Astrocyte of the spinal cord (primary cell): ENCODE measurements at regions not wholly inside any gene's neighbourhood (a gene's known extent, or its start where the extent isn't known, plus 50 kb on each side); places are given as distances from the start of the nearest gene placed in this dataset.
"Not testable (repeated sequence)": the region's sequence is repeated elsewhere in the genome, so short reads cannot be mapped to it uniquely, and the experiment has no call there.

Source experiments
- DNase-seq: peaks from one replicate; pipeline ENCODE4 v3.0.0; 2011; ENCODE audit warnings: low read depth, low spot score
- H3K4me3 ChIP-seq: 2 replicates; pipeline ENCODE4 v1.5.1; 2011; ENCODE audit warnings: low read depth, mild to moderate bottlenecking, low read length, moderate library complexity
- in situ Hi-C: cut with HindIII; loops from 2 replicates; pipeline ENCODE4 v1.10.0; 2017; ENCODE audit warnings: low sequenced_read_pairs
- TF ChIP-seq, protein P1 (sequence below): IDR thresholded peaks from 2 replicates; pipeline ENCODE4 v1.5.1; 2012; ENCODE audit warnings: low read depth, mild to moderate bottlenecking, low read length, inconsistent platforms

DNA sequence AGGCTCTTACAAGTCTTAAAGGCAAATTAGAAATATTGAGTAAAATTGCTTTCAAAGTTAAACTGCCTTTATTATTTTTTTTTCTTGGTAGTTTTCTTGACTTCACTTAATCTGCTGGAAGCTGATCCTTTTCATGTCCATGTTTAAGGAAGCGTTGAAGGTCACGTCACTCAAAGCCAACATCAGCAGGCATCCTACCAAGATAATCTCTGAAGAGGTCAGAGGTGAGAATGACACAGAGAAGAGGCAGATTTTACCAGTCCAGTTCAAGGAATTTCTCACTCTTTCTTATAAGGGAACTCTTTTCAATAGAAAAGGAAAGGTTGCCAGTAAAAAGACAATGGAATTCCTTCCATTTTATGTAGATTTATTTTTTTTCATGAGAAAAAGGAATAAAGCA lies 259.8 kb downstream of the ANXA1 start:
- H3K4me3 ChIP-seq, result no peak overlapping the region
- no peak for DNase-seq
- TF ChIP-seq, protein P1, sequence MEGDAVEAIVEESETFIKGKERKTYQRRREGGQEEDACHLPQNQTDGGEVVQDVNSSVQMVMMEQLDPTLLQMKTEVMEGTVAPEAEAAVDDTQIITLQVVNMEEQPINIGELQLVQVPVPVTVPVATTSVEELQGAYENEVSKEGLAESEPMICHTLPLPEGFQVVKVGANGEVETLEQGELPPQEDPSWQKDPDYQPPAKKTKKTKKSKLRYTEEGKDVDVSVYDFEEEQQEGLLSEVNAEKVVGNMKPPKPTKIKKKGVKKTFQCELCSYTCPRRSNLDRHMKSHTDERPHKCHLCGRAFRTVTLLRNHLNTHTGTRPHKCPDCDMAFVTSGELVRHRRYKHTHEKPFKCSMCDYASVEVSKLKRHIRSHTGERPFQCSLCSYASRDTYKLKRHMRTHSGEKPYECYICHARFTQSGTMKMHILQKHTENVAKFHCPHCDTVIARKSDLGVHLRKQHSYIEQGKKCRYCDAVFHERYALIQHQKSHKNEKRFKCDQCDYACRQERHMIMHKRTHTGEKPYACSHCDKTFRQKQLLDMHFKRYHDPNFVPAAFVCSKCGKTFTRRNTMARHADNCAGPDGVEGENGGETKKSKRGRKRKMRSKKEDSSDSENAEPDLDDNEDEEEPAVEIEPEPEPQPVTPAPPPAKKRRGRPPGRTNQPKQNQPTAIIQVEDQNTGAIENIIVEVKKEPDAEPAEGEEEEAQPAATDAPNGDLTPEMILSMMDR, result no peak
- in situ Hi-C loops, result no loop called here

DNA sequence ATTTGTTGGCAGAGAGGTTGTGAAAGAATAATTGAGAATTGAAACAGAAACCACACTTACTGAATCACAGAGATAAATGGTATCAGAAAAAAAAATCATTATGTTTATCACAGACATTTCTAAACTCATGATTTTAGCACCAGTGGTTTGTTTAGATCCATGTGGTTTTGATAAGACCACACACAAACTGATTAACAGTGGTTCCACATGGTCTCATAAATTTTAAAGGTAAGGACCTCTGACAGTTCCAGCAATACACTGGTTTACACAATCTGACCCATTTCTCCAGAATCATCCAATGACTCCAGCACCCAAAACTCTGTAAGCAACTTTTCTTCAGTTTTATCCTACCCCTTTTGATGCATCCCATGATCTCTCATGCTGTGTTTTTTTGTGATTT lies 261.2 kb downstream of the ANXA1 start:
- H3K4me3 ChIP-seq, result no peak overlapping the region
- no peak for DNase-seq
- in situ Hi-C loops, result no loop called here
- TF ChIP-seq, protein P1, result no peak

- TF ChIP-seq, protein P1, result no peak
These were observed 272.2 kb downstream of the ANXA1 start for GRCh38 chr9:73423891-73424290.

GRCh38 chr9:73426269-73426668 lies 274.6 kb downstream of the ANXA1 start:
- DNase-seq, result no peak
- no peak overlapping the region for H3K4me3 ChIP-seq
- in situ Hi-C loops, result no loop called here
- TF ChIP-seq, protein P1, result no peak

More at GRCh38 chr9:73423891-73424290, 272.2 kb downstream of the ANXA1 start:
- no peak overlapping the region for H3K4me3 ChIP-seq
- DNase-seq, result no peak
- in situ Hi-C loops, result no loop called here

- H3K4me3 ChIP-seq, result no peak overlapping the region
- TF ChIP-seq, protein P1, result no peak
- no peak for DNase-seq
- in situ Hi-C loops, result no loop called here
These were observed 283.2 kb downstream of the ANXA1 start for GRCh38 chr9:73434826-73435225.

DNA sequence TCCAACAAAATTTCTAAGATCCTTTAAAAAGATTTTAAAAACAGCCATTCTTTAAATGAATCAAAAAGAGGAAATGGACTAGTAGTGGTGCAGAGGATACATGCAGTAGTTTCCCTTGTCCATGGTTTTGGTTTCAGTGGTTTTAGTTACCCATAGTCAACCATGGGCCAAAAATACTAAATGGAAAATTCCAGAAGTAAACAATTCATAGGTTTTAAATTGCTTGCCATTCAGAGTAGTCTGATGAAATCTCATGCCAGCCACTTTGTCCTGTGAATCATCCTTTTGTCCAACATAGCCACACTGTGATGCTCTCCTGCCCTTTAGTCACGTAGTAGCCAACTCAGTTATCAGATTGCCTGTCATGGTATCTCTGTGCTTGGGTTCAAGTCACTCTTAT lies 286.1 kb downstream of the ANXA1 start:
- in situ Hi-C loops, result no loop called here
- DNase-seq, result peak; percentile 2

GRCh38 chr9:73439839-73440238 lies 288.2 kb downstream of the ANXA1 start:
- H3K4me3 ChIP-seq, DNase-seq, in situ Hi-C loops: not testable (repeated sequence)

More for the DNA sequence above, 286.1 kb downstream of the ANXA1 start:
- no peak overlapping the region for H3K4me3 ChIP-seq
- TF ChIP-seq, protein P1, result no peak
